H9 (cell line): ENCODE measurements at regions not wholly inside any gene's neighbourhood (a gene's known extent, or its start where the extent isn't known, plus 50 kb on each side); places are given as distances from the start of the nearest gene placed in this dataset.

ENCODE experiments used
- DNase-seq: peaks from one replicate; pipeline ENCODE4 v3.0.0-alpha.2; 2017
- H2AFZ ChIP-seq: one replicate; pipeline ENCODE4 v1.6.1; 2013; ENCODE audit warnings: mild to moderate bottlenecking, low read length, control low read depth, moderate library complexity
- H2AK5ac ChIP-seq: 2 replicates; pipeline ENCODE4 v1.6.1; 2013; ENCODE audit warnings: low read length, control low read depth, mixed read lengths; ENCODE audit not compliant: insufficient read length
- H2BK120ac ChIP-seq: one replicate; pipeline ENCODE4 v1.6.1; 2013; ENCODE audit warnings: low read depth, mild to moderate bottlenecking, low read length, control low read depth, inconsistent platforms; ENCODE audit not compliant: poor library complexity, severe bottlenecking
- H2BK12ac ChIP-seq: 2 replicates; pipeline ENCODE4 v1.6.1; 2013; ENCODE audit warnings: low read length, control low read depth, mixed read lengths, low read depth; ENCODE audit not compliant: insufficient read length
- H2BK15ac ChIP-seq: 2 replicates; pipeline ENCODE4 v1.6.1; 2013; ENCODE audit warnings: low read depth, low read length, control low read depth
- H2BK20ac ChIP-seq: one replicate; pipeline ENCODE4 v1.6.1; 2013; ENCODE audit warnings: low read depth, mild to moderate bottlenecking, low read length, control low read depth, inconsistent platforms; ENCODE audit not compliant: poor library complexity, severe bottlenecking
- H2BK5ac ChIP-seq: 2 replicates; pipeline ENCODE4 v1.6.1; 2013; ENCODE audit warnings: low read length, control low read depth, mixed read lengths; ENCODE audit not compliant: insufficient read length
- H3K14ac ChIP-seq: 2 replicates; pipeline ENCODE4 v1.6.1; 2013; ENCODE audit warnings: low read length, control low read depth; ENCODE audit not compliant: insufficient read depth
- H3K18ac ChIP-seq: 2 replicates; pipeline ENCODE4 v1.6.1; 2013; ENCODE audit warnings: low read depth, mild to moderate bottlenecking, mixed read lengths, low read length, control low read depth; ENCODE audit not compliant: insufficient read length
- H3K23ac ChIP-seq: 2 replicates; pipeline ENCODE4 v1.6.1; 2013; ENCODE audit warnings: low read length, control low read depth, mixed read lengths, low read depth; ENCODE audit not compliant: insufficient read length
- H3K23me2 ChIP-seq: 2 replicates; pipeline ENCODE4 v1.6.1; 2013; ENCODE audit warnings: low read depth, mild to moderate bottlenecking, mixed read lengths, low read length, control low read depth; ENCODE audit not compliant: insufficient read length, poor library complexity, severe bottlenecking
- H3K27ac ChIP-seq: 2 replicates; pipeline ENCODE4 v1.5.1; 2013; ENCODE audit warnings: low read length, control low read depth, mixed read lengths, low read depth; ENCODE audit not compliant: insufficient read length
- H3K27me3 ChIP-seq: 2 replicates; pipeline ENCODE4 v1.6.1; 2013; ENCODE audit warnings: low read length, control low read depth, inconsistent platforms; ENCODE audit not compliant: insufficient read depth
- H3K4ac ChIP-seq: 2 replicates; pipeline ENCODE4 v1.6.1; 2013; ENCODE audit warnings: low read depth, mild to moderate bottlenecking, control low read depth, inconsistent platforms, low read length, moderate library complexity
- H3K4me1 ChIP-seq: 2 replicates; pipeline ENCODE4 v1.6.1; 2013; ENCODE audit warnings: low read length, control low read depth, inconsistent platforms; ENCODE audit not compliant: insufficient read depth
- H3K4me2 ChIP-seq: 2 replicates; pipeline ENCODE4 v1.6.1; 2013; ENCODE audit warnings: low read length, control low read depth, mixed read lengths; ENCODE audit not compliant: insufficient read length, insufficient read depth
- H3K56ac ChIP-seq: 2 replicates; pipeline ENCODE4 v1.6.1; 2013; ENCODE audit warnings: low read depth, mild to moderate bottlenecking, mixed read lengths, low read length, control low read depth; ENCODE audit not compliant: insufficient read length
- H3K79me1 ChIP-seq: 2 replicates; pipeline ENCODE4 v1.6.1; 2013; ENCODE audit warnings: low read depth, mild to moderate bottlenecking, moderate library complexity, low read length, control low read depth, inconsistent platforms; ENCODE audit not compliant: insufficient read depth, poor library complexity, severe bottlenecking
- H3K79me2 ChIP-seq: 2 replicates; pipeline ENCODE4 v1.6.1; 2013; ENCODE audit warnings: low read length, control low read depth, inconsistent platforms; ENCODE audit not compliant: insufficient read depth
- H3K9ac ChIP-seq: 2 replicates; pipeline ENCODE4 v1.6.1; 2013; ENCODE audit warnings: low read length, control low read depth, mixed read lengths; ENCODE audit not compliant: insufficient read length; ENCODE audit errors: extremely low read depth
- H3K9me3 ChIP-seq: one replicate; pipeline ENCODE4 v1.6.1; 2013; ENCODE audit warnings: low read depth, low read length, inconsistent platforms; ENCODE audit not compliant: control insufficient read depth
- H3T11ph ChIP-seq: one replicate; pipeline ENCODE4 v1.6.1; 2013; ENCODE audit warnings: mild to moderate bottlenecking, low read length, control low read depth, inconsistent platforms
- H4K20me1 ChIP-seq: one replicate; pipeline ENCODE4 v1.6.1; 2013; ENCODE audit not compliant: control insufficient read depth, insufficient read length, insufficient read depth
- H4K5ac ChIP-seq: 2 replicates; pipeline ENCODE4 v1.6.1; 2013; ENCODE audit warnings: low read depth, mild to moderate bottlenecking, mixed read lengths, low read length, control low read depth; ENCODE audit not compliant: insufficient read length
- H4K8ac ChIP-seq: replicated peaks from 2 replicates; pipeline ENCODE4 v1.6.1; 2013; ENCODE audit warnings: low read length, control low read depth, mixed read lengths, low read depth; ENCODE audit not compliant: insufficient read length
- H4K91ac ChIP-seq: 2 replicates; pipeline ENCODE4 v1.6.1; 2013; ENCODE audit warnings: low read depth, mild to moderate bottlenecking, moderate library complexity, mixed read lengths, low read length, control low read depth; ENCODE audit not compliant: insufficient read length
- H3K27ac Mint-ChIP-seq, 3 experiments: 2 replicates in 2 of 3; 3 replicates in 1 of 3; pipeline ENCODE4 v1.8.0; 2020 to 2021; ENCODE audit warnings: mixed read lengths in 3 of 3, mild to moderate bottlenecking in 1 of 3, moderate library complexity in 1 of 3
- H3K27me3 Mint-ChIP-seq: 2 replicates; pipeline ENCODE4 v1.8.0; 2021; ENCODE audit warnings: low read depth, mild to moderate bottlenecking, moderate library complexity, mixed read lengths
- H3K36me3 Mint-ChIP-seq, 3 experiments: 2 replicates in 2 of 3; 3 replicates in 1 of 3; pipeline ENCODE4 v1.8.0; 2020 to 2021; ENCODE audit warnings: low read depth in 3 of 3, mixed read lengths in 3 of 3; ENCODE audit not compliant: insufficient read depth in 1 of 3
- H3K4me1 Mint-ChIP-seq, 2 experiments: 2 replicates each; pipeline ENCODE4 v1.8.0; 2020; ENCODE audit warnings: mixed read lengths in 2 of 2
- H3K4me3 Mint-ChIP-seq, 2 experiments: 2 replicates in 1 of 2; 3 replicates in 1 of 2; pipeline ENCODE4 v1.8.0; 2020 to 2021; ENCODE audit warnings: mild to moderate bottlenecking in 2 of 2, mixed read lengths in 2 of 2, moderate library complexity in 1 of 2
- H3K9me3 Mint-ChIP-seq, 2 experiments: 2 replicates in 1 of 2; 3 replicates in 1 of 2; pipeline ENCODE4 v1.8.0; 2020; ENCODE audit warnings: mild to moderate bottlenecking in 2 of 2, mixed read lengths in 2 of 2, moderate library complexity in 1 of 2
- WGBS: extraction: QIAGEN DNeasy Blood & Tissue Kit; methylation state at CpG from one replicate; pipeline ENCODE4 v1.1.7; 2013; ENCODE audit warnings: missing lambda C conversion rate, low lambda C conversion rate, mixed read lengths; ENCODE audit not compliant: insufficient read length; ENCODE audit errors: extremely low coverage; 5-methylcytosine and 5-hydroxymethylcytosine counted together
- TF ChIP-seq, protein P1 (sequence below): fragments of 200-600 bp; sonication (generic); conservative IDR thresholded peaks from 3 replicates; pipeline ENCODE4 v1.8.0; 2021; ENCODE audit warnings: antibody characterized with exemption, mild to moderate bottlenecking

DNA sequence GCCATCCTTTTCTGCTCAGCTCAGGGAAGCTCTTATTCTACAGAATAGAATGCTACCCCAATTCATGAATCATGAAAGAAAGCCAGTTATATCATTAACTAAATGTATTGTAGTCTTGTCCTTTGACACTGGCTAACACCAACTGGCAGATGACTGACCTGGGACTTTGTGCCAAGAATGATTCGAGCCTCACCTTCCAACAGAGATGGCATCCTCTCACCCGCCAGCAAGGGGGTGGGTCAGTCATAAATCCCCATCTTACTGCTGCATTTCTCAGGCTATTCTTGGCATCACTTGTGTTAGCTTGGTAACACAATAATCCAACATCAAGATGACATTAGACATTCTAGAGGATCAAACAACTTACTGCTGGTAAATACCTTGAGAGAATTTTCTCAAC, 1239.8 kb upstream of the MIR17HG start:
- Histone ChIP-seq H3K56ac (no peak overlapping the region), H3K4me1 (no peaks in the 10 kb centered on the region; the same call in 1 of the 2 replicates), H4K91ac (no peak overlapping the region), H2BK20ac (no peak overlapping the region), H2AFZ (no peak overlapping the region), H3K23ac (no peak overlapping the region), H2BK120ac (no peak overlapping the region), H2BK12ac (no peak overlapping the region), H4K8ac (no peak overlapping the region), H4K20me1 (no peaks in the 10 kb centered on the region), H3K27me3 (no peaks in the 10 kb centered on the region), H3K27ac (no peak overlapping the region), H3K9me3 (no peaks in the 10 kb centered on the region), H3T11ph (no peak overlapping the region), H3K9ac (no peak overlapping the region), H3K79me2 (no peaks in the 10 kb centered on the region), H4K5ac (no peak overlapping the region), H2BK5ac (no peak overlapping the region), H3K4ac (no peak overlapping the region), H2BK15ac (no peak overlapping the region), H3K4me2 (no peak overlapping the region), H3K14ac (no peak overlapping the region), H3K18ac (no peak overlapping the region), H3K23me2 (no peaks in the 10 kb centered on the region), H2AK5ac (no peak overlapping the region), H3K79me1 (no peaks in the 10 kb centered on the region)
- WGBS: no CpG with 5 or more reads among the region's 2 CpGs
- DNase-seq: no peak
- no peaks in the 10 kb centered on the region for H3K27me3 Mint-ChIP-seq
- H3K36me3 Mint-ChIP-seq: peaks cover 0 to 11% (median 10%) of the 10 kb centered on the region in 3 experiments; a peak in 4 of 7 replicates
- H3K27ac Mint-ChIP-seq: no peak overlapping the region
- no peak overlapping the region; a peak in 1 of 5 replicates for H3K4me3 Mint-ChIP-seq
- TF ChIP-seq, protein P1, sequence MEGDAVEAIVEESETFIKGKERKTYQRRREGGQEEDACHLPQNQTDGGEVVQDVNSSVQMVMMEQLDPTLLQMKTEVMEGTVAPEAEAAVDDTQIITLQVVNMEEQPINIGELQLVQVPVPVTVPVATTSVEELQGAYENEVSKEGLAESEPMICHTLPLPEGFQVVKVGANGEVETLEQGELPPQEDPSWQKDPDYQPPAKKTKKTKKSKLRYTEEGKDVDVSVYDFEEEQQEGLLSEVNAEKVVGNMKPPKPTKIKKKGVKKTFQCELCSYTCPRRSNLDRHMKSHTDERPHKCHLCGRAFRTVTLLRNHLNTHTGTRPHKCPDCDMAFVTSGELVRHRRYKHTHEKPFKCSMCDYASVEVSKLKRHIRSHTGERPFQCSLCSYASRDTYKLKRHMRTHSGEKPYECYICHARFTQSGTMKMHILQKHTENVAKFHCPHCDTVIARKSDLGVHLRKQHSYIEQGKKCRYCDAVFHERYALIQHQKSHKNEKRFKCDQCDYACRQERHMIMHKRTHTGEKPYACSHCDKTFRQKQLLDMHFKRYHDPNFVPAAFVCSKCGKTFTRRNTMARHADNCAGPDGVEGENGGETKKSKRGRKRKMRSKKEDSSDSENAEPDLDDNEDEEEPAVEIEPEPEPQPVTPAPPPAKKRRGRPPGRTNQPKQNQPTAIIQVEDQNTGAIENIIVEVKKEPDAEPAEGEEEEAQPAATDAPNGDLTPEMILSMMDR: no peak
- H3K4me1 Mint-ChIP-seq: peaks cover 13 to 21% of the 10 kb centered on the region in 2 experiments
- H3K9me3 Mint-ChIP-seq: peaks cover 0 to 6% of the 10 kb centered on the region in 2 experiments; a peak in 3 of 5 replicates
